Endothelial cell of umbilical vein (primary cell): ENCODE measurements at regions not wholly inside any gene's neighbourhood (a gene's known extent, or its start where the extent isn't known, plus 50 kb on each side); places are given as distances from the start of the nearest gene placed in this dataset.

Source experiments
- BruUV-seq: library from RNA; stranded (reverse); fragments of 400-500 nt; replicated peaks from 2 replicates; lab custom pipeline; 2021; lab: Mats Ljungman, UMichigan
- CTCF ChIA-PET: fragments of 300-600, 350-600 bp; sonication (Branson Sonifier 250); formaldehyde crosslinking; loops from one replicate; lab custom pipeline; 2021; ENCODE audit warnings: antibody characterized with exemption, inconsistent platforms; lab: Charles Lee
- POLR2A ChIA-PET: fragments of 300-600, 350-600 bp; sonication (Branson Sonifier 250); formaldehyde crosslinking; loops from one replicate; lab custom pipeline; 2021; ENCODE audit warnings: antibody characterized with exemption, inconsistent platforms; lab: Charles Lee
- DNase-seq: peaks from one replicate; pipeline ENCODE4 v3.0.0-alpha.2; 2011; ENCODE audit warnings: low read depth, low spot score
- FAIRE-seq: peaks from 2 replicates; lab custom pipeline; 2011; peaks lifted over from hg19 to GRCh38; lab: Jason Lieb, UNC
- H2AFZ ChIP-seq: 2 replicates; pipeline ENCODE4 v1.6.0; 2012; ENCODE audit warnings: low read depth, low read length, control low read depth, inconsistent platforms
- H3K27ac ChIP-seq: 2 replicates; pipeline ENCODE4 v1.5.1; 2011; ENCODE audit warnings: low read depth, mild to moderate bottlenecking, control low read depth, low read length, moderate library complexity; ENCODE audit not compliant: insufficient read depth
- H3K27me3 ChIP-seq, 2 experiments: 2 replicates each; pipeline versions ENCODE4 v1.6.0 to v1.6.1; 2011; ENCODE audit warnings: low read length in 2 of 2, mixed read lengths in 1 of 2; ENCODE audit not compliant: control insufficient read depth in 2 of 2, insufficient read depth in 2 of 2
- H3K36me3 ChIP-seq, 2 experiments: 2 replicates in 1 of 2; 3 replicates in 1 of 2; pipeline ENCODE4 v1.5.1; 2011; ENCODE audit warnings: low read length in 2 of 2, mild to moderate bottlenecking in 1 of 2, moderate library complexity in 1 of 2; ENCODE audit not compliant: control insufficient read depth in 2 of 2, insufficient read depth in 2 of 2; ENCODE audit errors: extremely low read depth in 1 of 2
- H3K4me1 ChIP-seq: 3 replicates; pipeline ENCODE4 v1.5.1; 2011; ENCODE audit warnings: mild to moderate bottlenecking, low read length; ENCODE audit not compliant: control insufficient read depth, insufficient read depth; ENCODE audit errors: extremely low read depth
- H3K4me2 ChIP-seq: 2 replicates; pipeline ENCODE4 v1.6.1; 2011; ENCODE audit warnings: low read length, control low read depth, mixed read lengths; ENCODE audit not compliant: insufficient read depth
- H3K4me3 ChIP-seq, 3 experiments: fragments of 200-600 bp in 1 of 3; sonication (generic), shearing (Covaris generic) in 1 of 3; replicated peaks in 1 of 3; 2 replicates each; pipeline ENCODE4 v1.5.1; 2011 to 2016; ENCODE audit warnings: control low read depth in 3 of 3, low read length in 3 of 3, mild to moderate bottlenecking in 2 of 3, inconsistent platforms in 1 of 3, low read depth in 1 of 3, moderate library complexity in 1 of 3; ENCODE audit not compliant: insufficient read depth in 1 of 3
- H3K79me2 ChIP-seq: 2 replicates; pipeline ENCODE4 v1.6.0; 2012; ENCODE audit warnings: low read length, inconsistent platforms; ENCODE audit not compliant: control insufficient read depth, insufficient read depth
- H3K9ac ChIP-seq: replicated peaks from 2 replicates; pipeline ENCODE3; 2011; ENCODE audit warnings: low read length, control low read depth; ENCODE audit not compliant: insufficient read depth; ENCODE audit errors: extremely low read depth
- H3K9me1 ChIP-seq: replicated peaks from 3 replicates; pipeline ENCODE4 v1.6.0; 2011; ENCODE audit warnings: mild to moderate bottlenecking, low read length; ENCODE audit not compliant: control insufficient read depth, insufficient read depth; ENCODE audit errors: extremely low read depth
- H3K9me3 ChIP-seq: replicated peaks from 2 replicates; pipeline ENCODE4 v1.5.1; 2012; ENCODE audit warnings: low read length, inconsistent platforms; ENCODE audit not compliant: control insufficient read depth, insufficient read depth
- H4K20me1 ChIP-seq: replicated peaks from 2 replicates; pipeline ENCODE3; 2011; ENCODE audit warnings: mild to moderate bottlenecking, low read length; ENCODE audit not compliant: control insufficient read depth, insufficient read depth; ENCODE audit errors: extremely low read depth
- EZH2 ChIP-seq: IDR thresholded peaks from 2 replicates; pipeline ENCODE4 v1.6.1; 2012; ENCODE audit warnings: borderline replicate concordance, low read depth, mild to moderate bottlenecking, moderate library complexity, low read length, inconsistent platforms; ENCODE audit not compliant: severe bottlenecking
- FOS ChIP-seq: IDR thresholded peaks from 2 replicates; pipeline ENCODE4 v1.6.1; 2011; ENCODE audit warnings: mild to moderate bottlenecking, low read length, moderate library complexity, borderline replicate concordance; ENCODE audit not compliant: insufficient read depth
- GATA2 ChIP-seq: IDR thresholded peaks from 2 replicates; pipeline ENCODE4 v1.7.0; 2011; ENCODE audit warnings: low read depth, mild to moderate bottlenecking, moderate library complexity, mixed read lengths, low read length; ENCODE audit not compliant: insufficient read length, insufficient read depth
- JUN ChIP-seq: IDR thresholded peaks from 2 replicates; pipeline ENCODE4 v1.6.1; 2011; ENCODE audit warnings: borderline replicate concordance, low read depth; ENCODE audit not compliant: insufficient read length, insufficient read depth
- MYC ChIP-seq: IDR thresholded peaks from one replicate; pipeline ENCODE4 v1.6.1; 2011; ENCODE audit warnings: mild to moderate bottlenecking, low read depth, low read length
- POLR2A ChIP-seq: IDR thresholded peaks from 2 replicates; pipeline ENCODE4 v1.6.1; 2012; ENCODE audit warnings: low read depth, mild to moderate bottlenecking, control low read depth, low read length
- POLR2AphosphoS5 ChIP-seq: IDR thresholded peaks from 2 replicates; pipeline ENCODE4 v1.6.1; 2012; ENCODE audit warnings: low read depth, mild to moderate bottlenecking, control low read depth, low read length, moderate library complexity; ENCODE audit not compliant: insufficient read depth
- dilution Hi-C: fragments of 300-500 bp; cut with MboI; formaldehyde crosslinking; loops from one replicate; pipeline ENCODE4 v1.15.0; 2019; ENCODE audit warnings: low sequenced_read_pairs; ENCODE audit not compliant: extremely low pct_ligation_motif_present
- intact Hi-C: fragments of 100-400 bp; cut with micrococcal nuclease; formaldehyde crosslinking; loops from one replicate; pipeline ENCODE4 v1.10.0; 2022
- TF ChIP-seq, protein P1 (sequence below): IDR thresholded peaks from 2 replicates; pipeline ENCODE4 v1.6.1; 2011; ENCODE audit not compliant: insufficient read depth, insufficient read length
- TF ChIP-seq, protein P2 (sequence below), 2 donors: IDR thresholded peaks; 1 replicate in 1 of 2; 2 replicates in 1 of 2; pipeline ENCODE4 v1.5.1; 2011; ENCODE audit warnings: low read length in 2 of 2, mild to moderate bottlenecking in 2 of 2, moderate library complexity in 2 of 2, control low read depth in 1 of 2, inconsistent platforms in 1 of 2, low read depth in 1 of 2; ENCODE audit not compliant: insufficient read depth in 1 of 2; ENCODE audit errors: extremely low read depth in 1 of 2

DNA sequence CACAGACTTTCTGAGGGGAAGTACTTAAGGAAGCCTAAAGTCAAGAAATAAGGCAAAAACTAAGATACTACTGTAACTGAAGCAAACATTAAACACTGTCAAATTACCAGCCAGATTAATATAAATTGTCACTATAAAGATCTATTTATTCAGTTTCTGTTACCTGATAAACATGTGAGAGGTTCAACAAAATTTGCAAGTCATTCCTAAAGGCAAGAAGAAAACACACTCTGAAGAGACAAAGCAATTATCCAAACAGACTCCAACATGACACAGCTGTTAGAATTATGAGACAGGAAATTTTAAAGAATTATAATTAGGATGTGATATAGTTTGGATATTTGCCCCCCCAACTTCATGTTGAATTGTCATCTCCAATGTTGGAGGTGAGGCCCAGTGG is 140.4 kb upstream of the COL3A1 start:
- no peaks in the 10 kb centered on the region for H3K79me2 ChIP-seq
- ChIA-PET CTCF (interaction anchor here (1.2 to 1.7 kb wide), 3 partner anchors 15 to 46 kb away, joined by 3 read pairs; no protein-coding TSS in a partner anchor), POLR2A (no interaction called here)
- dilution Hi-C loops (no loop called here), intact Hi-C loops (no loop called here)
- no TSS peak for BruUV-seq
- no peaks in the 10 kb centered on the region for H3K27me3 ChIP-seq
- H3K4me2 ChIP-seq, result no peak overlapping the region
- no peaks in the 10 kb centered on the region for H4K20me1 ChIP-seq
- H3K9me1 ChIP-seq, result no peaks in the 10 kb centered on the region
- H3K36me3 ChIP-seq, result no peaks in the 10 kb centered on the region
- H3K27ac ChIP-seq, result no peak overlapping the region
- H3K4me1 ChIP-seq, result no peaks in the 10 kb centered on the region
- FAIRE-seq (no peak), DNase-seq (no peak)
- H3K4me3 ChIP-seq, result no peak overlapping the region
- H2AFZ ChIP-seq, result no peak overlapping the region
- H3K9me3 ChIP-seq, result no peaks in the 10 kb centered on the region
- H3K9ac ChIP-seq, result no peak overlapping the region
- no peak for TF ChIP-seq GATA2
- no peak for TF ChIP-seq MYC
- no peak for TF ChIP-seq FOS
- TF ChIP-seq POLR2A, result no peak
- no peak for TF ChIP-seq JUN
- TF ChIP-seq, protein P1, sequence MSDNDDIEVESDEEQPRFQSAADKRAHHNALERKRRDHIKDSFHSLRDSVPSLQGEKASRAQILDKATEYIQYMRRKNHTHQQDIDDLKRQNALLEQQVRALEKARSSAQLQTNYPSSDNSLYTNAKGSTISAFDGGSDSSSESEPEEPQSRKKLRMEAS, result no peak
- TF ChIP-seq POLR2AphosphoS5, result no peak
- TF ChIP-seq, protein P2, sequence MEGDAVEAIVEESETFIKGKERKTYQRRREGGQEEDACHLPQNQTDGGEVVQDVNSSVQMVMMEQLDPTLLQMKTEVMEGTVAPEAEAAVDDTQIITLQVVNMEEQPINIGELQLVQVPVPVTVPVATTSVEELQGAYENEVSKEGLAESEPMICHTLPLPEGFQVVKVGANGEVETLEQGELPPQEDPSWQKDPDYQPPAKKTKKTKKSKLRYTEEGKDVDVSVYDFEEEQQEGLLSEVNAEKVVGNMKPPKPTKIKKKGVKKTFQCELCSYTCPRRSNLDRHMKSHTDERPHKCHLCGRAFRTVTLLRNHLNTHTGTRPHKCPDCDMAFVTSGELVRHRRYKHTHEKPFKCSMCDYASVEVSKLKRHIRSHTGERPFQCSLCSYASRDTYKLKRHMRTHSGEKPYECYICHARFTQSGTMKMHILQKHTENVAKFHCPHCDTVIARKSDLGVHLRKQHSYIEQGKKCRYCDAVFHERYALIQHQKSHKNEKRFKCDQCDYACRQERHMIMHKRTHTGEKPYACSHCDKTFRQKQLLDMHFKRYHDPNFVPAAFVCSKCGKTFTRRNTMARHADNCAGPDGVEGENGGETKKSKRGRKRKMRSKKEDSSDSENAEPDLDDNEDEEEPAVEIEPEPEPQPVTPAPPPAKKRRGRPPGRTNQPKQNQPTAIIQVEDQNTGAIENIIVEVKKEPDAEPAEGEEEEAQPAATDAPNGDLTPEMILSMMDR (IDR thresholded peaks at IDR 0.05; ENCODE audit: extremely low read depth in 1 of 2, insufficient read depth in 1 of 2, low read depth in 1 of 2, low read length in 2 of 2), result no peak
- TF ChIP-seq EZH2, result no peak
